ENCODE measurements at regions not wholly inside any gene's neighbourhood (a gene's known extent, or its start where the extent isn't known, plus 50 kb on each side); places are given as distances from the start of the nearest gene placed in this dataset.

DNA sequence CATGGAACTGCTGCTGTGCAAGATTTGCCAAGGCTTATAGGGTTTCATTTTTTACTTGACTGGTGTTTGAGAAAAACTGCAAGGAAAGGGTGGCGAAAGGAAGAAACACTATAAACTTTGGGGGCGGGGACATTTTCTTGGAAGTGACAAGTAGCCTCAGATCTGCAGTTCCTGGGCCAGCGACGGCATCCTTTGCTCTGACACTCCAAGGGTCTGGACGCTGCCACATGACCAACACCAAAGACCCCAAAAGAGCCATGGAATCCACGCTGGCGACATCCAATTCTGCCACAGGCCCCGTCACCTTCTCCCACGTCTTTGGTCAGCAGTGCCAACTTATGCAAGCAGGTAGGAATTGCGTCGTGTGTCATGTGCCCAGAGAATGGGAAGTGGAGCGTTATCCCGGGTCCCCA is 193.4 kb downstream of the PRDM2 start:
- Mint-ChIP-seq H3K27ac (no peak overlapping the region), H3K27me3 (ENCODE audit: low read depth in 3 of 3) (peaks cover 29 to 44% (median 42%) of the 10 kb centered on the region in 3 donors), H3K4me1 (no peaks in the 10 kb centered on the region), H3K4me3 (peak overlapping the region in 1 of 2 donors; percentile 69), H3K36me3 (no peaks in the 10 kb centered on the region), H3K9me3 (peaks cover 3 to 18% (median 9%) of the 10 kb centered on the region in 7 donors)
- H3K9ac ChIP-seq (ENCODE audit: insufficient read depth, low read length, poor library complexity, severe bottlenecking) = no peak overlapping the region
- DNase-seq = no peak
- H3K9me3 ChIP-seq (replicated peaks in 1 of 2; ENCODE audit: control insufficient read depth in 1 of 2, insufficient read depth in 1 of 2, low read length in 2 of 2) = peaks cover 0 to 14% of the 10 kb centered on the region in 2 donors
- 20% methylated on average over 10 of the region's 13 CpGs for WGBS (ENCODE audit: insufficient coverage)
- H2AFZ ChIP-seq (ENCODE audit: insufficient read depth, low read depth, low read length, poor library complexity, severe bottlenecking) = no peak overlapping the region
- H3K4me3 ChIP-seq (replicated peaks in 1 of 3; ENCODE audit: low read depth in 2 of 3, low read length in 3 of 3) = no peak overlapping the region
- intact Hi-C loops (cut with micrococcal nuclease) = no loop called here
- no peaks in the 10 kb centered on the region for H3K79me2 ChIP-seq (ENCODE audit: insufficient read depth, low read length)
- TF ChIP-seq, protein P1, sequence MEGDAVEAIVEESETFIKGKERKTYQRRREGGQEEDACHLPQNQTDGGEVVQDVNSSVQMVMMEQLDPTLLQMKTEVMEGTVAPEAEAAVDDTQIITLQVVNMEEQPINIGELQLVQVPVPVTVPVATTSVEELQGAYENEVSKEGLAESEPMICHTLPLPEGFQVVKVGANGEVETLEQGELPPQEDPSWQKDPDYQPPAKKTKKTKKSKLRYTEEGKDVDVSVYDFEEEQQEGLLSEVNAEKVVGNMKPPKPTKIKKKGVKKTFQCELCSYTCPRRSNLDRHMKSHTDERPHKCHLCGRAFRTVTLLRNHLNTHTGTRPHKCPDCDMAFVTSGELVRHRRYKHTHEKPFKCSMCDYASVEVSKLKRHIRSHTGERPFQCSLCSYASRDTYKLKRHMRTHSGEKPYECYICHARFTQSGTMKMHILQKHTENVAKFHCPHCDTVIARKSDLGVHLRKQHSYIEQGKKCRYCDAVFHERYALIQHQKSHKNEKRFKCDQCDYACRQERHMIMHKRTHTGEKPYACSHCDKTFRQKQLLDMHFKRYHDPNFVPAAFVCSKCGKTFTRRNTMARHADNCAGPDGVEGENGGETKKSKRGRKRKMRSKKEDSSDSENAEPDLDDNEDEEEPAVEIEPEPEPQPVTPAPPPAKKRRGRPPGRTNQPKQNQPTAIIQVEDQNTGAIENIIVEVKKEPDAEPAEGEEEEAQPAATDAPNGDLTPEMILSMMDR (IDR thresholded peaks at IDR 0.05) = no peak
- H3K4me1 ChIP-seq (ENCODE audit: control insufficient read depth in 1 of 2, insufficient read depth in 2 of 2, low read length in 2 of 2) = no peaks in the 10 kb centered on the region
- no peaks in the 10 kb centered on the region for H3K36me3 ChIP-seq (replicated peaks in 1 of 2; ENCODE audit: control insufficient read depth in 1 of 2, insufficient read depth in 2 of 2, low read length in 2 of 2)
- no peaks in the 10 kb centered on the region for H4K20me1 ChIP-seq (ENCODE audit: insufficient read depth, low read length)
- H3K27ac ChIP-seq (ENCODE audit: low read depth in 1 of 2, low read length in 2 of 2) = no peak overlapping the region
- no peak overlapping the region for H3K4me2 ChIP-seq (replicated peaks; ENCODE audit: extremely low read depth, low read length, poor library complexity, severe bottlenecking)
- peaks cover 48 to 67% of the 10 kb centered on the region in 2 donors for H3K27me3 ChIP-seq (ENCODE audit: control insufficient read depth in 2 of 2, insufficient read depth in 2 of 2, low read length in 2 of 2)

DNA sequence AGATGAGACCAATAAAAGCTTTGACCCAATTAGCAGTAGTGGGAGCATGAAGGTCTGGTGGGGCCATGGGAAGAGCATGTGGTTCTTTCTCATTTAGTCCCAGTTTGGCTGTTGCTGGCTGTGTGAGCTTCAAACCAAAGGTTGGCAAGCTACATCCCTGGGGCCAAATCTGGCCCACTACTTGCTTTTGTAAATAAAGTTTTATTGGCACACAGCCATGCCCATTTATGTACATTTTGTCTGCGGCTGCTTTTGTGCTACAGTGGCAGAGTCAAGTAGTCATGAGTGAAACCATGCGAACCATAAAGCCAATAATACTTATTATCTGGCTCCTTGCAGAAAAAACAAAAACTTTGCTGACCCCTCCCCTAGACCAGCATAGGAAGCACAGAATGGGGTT is 196.9 kb downstream of the PRDM2 start:
- H3K4me1 Mint-ChIP-seq = no peaks in the 10 kb centered on the region
- H3K4me3 Mint-ChIP-seq = no peak overlapping the region
- H3K9me3 Mint-ChIP-seq = peaks cover 0 to 7% (median 2%) of the 10 kb centered on the region in 7 donors
- no peaks in the 10 kb centered on the region for H3K36me3 Mint-ChIP-seq
- H3K9me3 ChIP-seq (replicated peaks in 1 of 2; ENCODE audit: control insufficient read depth in 1 of 2, insufficient read depth in 1 of 2, low read length in 2 of 2) = peaks cover 0 to 10% of the 10 kb centered on the region in 2 donors
- no peak overlapping the region for H3K27ac Mint-ChIP-seq
- no peaks in the 10 kb centered on the region for H3K4me1 ChIP-seq (ENCODE audit: control insufficient read depth in 1 of 2, insufficient read depth in 2 of 2, low read length in 2 of 2)
- intact Hi-C loops (cut with micrococcal nuclease) = no loop called here
- peaks cover 20 to 33% of the 10 kb centered on the region in 2 donors for H3K27me3 ChIP-seq (ENCODE audit: control insufficient read depth in 2 of 2, insufficient read depth in 2 of 2, low read length in 2 of 2)
- H3K36me3 ChIP-seq (replicated peaks in 1 of 2; ENCODE audit: control insufficient read depth in 1 of 2, insufficient read depth in 2 of 2, low read length in 2 of 2) = no peaks in the 10 kb centered on the region
- WGBS (ENCODE audit: insufficient coverage) = no CpG with 5 or more reads among the region's 2 CpGs
- H3K79me2 ChIP-seq (ENCODE audit: insufficient read depth, low read length) = no peaks in the 10 kb centered on the region
- H3K4me2 ChIP-seq (replicated peaks; ENCODE audit: extremely low read depth, low read length, poor library complexity, severe bottlenecking) = no peak overlapping the region
- no peak overlapping the region for H2AFZ ChIP-seq (ENCODE audit: insufficient read depth, low read depth, low read length, poor library complexity, severe bottlenecking)
- TF ChIP-seq, protein P1 (IDR thresholded peaks at IDR 0.05) = no peak
- H3K27ac ChIP-seq (ENCODE audit: low read depth in 1 of 2, low read length in 2 of 2) = no peak overlapping the region
- no peak for DNase-seq
- no peaks in the 10 kb centered on the region for H4K20me1 ChIP-seq (ENCODE audit: insufficient read depth, low read length)
- no peak overlapping the region for H3K4me3 ChIP-seq (replicated peaks in 1 of 3; ENCODE audit: low read depth in 2 of 3, low read length in 3 of 3)
- H3K9ac ChIP-seq (ENCODE audit: insufficient read depth, low read length, poor library complexity, severe bottlenecking) = no peak overlapping the region
- H3K27me3 Mint-ChIP-seq (ENCODE audit: low read depth in 3 of 3) = peaks cover 25 to 33% (median 29%) of the 10 kb centered on the region in 3 donors
